ENCODE measurements at regions not wholly inside any gene's neighbourhood (a gene's known extent, or its start where the extent isn't known, plus 50 kb on each side); places are given as distances from the start of the nearest gene placed in this dataset.
"Not testable (repeated sequence)": the region's sequence is repeated elsewhere in the genome, so short reads cannot be mapped to it uniquely, and the experiment has no call there.

DNA sequence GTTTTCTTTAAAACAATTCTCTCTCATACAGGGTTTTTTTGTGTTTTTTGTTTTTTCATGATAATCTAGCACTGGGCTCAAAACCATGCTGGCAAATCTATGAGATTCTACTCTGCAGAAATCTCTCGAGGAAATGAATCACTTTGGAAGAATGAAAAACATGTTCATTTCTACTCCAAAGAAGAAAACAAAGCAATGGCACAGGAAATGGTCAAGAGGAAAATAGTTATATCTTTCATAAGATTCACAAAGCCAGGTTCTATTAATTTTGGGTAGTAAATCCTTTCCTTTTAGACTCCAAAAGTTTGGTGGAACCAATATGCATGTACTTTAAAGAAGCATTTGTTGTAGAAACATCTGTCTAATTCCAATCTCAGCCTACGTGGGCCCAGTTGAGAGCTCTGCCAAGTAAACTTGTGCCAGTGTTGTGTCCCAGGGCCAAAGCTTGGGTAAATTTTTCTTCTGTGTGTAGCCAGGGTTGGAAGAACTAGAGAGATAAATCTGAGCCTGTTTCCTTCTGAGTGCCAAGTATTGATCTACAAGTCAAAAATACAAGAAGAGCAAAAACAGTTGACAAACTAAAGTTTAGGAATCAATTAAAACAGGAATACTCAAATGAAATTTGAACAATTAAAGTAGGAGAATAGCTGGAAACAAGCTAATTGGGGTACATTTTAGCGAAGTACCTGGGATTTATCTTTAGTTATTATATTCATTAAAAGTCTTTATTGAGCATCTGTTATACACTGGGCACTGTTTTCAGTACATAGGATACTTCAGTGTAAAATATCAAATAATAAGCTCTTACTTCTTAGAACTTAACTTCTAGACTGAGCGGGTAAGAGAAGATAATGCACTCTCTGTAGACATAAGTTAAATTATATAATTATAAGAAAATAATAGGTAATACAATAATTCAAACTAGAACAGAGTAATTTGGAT, 657.5 kb upstream of the NECTIN3 start:
- FAIRE-seq, result no peak

DNA sequence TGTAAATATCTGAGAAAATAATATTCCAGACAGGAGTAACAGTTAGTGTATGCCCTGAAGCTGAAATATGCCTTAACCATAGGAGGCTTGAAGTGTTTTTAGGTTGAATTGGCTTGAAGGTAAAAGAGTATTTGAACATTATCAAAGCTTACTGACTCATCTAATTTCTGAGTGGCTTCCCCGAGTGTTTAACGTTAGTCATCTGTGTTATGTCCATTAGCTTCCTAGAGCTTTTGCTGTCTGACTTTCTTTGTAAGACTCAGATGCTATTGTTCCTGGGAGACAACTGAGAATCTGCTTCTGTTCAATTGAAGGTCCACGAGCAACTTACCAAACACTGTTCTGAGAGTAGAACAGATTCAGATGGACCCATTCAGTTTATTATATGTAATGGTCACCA, 656.8 kb upstream of the NECTIN3 start:
- peak; percentile 95 for FAIRE-seq

DNA sequence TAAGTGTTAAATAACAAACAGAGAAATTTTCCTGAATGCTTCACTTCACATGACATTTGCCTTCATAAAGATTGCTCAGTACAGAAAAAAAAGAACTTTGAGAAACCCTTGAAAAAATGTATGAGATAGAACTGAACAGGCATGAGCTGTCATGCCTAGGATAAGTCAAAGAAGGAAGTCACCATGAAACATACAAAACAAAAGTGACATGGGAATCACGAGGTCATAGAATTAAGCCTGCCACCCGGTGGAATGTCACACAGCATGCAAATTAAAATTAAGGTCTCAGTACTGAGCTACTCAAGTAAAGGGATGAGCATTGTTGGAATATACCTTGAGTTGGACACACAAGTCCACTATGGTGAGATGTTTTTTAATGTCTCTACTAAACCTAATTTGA, 652.5 kb upstream of the NECTIN3 start:
- no peak for FAIRE-seq

DNA sequence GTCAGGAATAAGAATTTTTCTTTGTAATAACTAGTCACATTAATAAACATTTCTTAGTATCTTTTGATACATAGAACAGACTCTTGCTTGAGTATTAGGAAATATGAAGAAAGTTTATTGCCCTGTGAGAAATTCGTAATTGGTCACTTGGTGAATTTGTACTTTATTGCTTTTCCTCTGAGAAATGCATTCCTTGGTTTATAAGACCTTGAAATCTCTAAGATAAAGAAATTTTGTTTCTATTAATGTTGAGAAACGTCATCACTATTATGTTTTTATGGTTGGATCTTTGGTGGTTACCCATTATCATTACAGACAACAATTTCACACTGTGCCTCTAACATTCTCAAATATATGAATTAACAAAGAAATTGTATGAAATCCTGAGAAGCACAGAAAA, 652.0 kb upstream of the NECTIN3 start:
- no peak for FAIRE-seq

DNA sequence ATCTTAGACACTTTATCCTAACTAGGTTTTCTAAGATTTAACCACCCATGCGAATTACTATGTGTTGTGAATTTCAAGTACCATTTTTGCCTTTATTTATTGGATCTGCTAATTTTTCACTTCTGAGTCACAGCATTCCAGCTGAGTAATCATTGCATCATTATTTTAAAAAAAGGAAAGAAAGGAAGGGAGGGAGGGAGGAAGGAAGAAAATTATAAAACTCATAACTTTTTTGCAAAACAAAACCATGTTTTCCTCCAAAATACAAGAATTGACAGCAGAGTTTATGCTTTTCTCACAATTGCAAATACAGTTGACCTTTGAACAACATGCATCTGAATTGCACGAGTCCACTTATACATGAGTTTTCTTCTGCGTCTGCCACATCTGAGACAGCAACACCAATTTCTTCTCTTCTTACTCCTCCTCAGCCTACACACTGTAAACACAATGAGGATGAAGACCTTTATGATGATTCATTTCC, 651.4 kb upstream of the NECTIN3 start:
- FAIRE-seq, result no peak

DNA sequence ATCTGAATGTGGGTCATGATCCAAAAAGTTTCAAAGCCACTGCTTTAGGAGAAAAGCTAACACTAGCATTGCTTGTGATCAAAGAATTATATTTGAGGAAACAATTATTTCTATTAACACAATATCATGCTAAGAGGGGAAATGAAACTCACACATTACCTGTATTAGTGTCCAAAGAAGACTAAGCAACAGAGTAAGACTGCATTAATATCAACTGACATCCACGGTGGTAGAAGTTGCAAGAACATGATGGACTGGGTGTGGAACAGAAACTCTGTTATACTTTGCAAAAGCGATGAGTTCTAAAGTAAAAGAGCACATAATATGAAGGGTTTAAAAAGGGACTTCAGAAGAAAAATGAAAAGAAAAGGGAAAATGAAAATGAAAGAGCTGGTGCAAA, 648.3 kb upstream of the NECTIN3 start:
- no peak for FAIRE-seq

DNA sequence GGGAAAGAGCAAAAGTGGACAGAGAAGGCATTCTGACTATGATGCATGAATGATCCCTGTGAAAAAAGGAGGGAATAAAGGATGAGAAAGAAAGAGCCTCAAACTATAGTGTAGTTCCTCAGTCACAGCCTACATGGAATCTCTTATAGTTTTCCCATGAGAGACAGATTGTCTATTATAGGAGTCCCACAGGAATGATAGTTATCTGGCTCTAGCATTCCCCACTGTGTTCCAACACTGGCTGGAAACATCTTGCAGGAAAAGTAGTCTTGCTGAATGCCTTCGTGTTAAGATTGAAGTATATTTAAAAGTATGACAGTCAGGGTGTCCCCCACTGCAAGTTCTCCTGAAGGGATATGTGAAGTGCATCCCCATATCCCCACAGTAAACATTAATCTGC, 641.5 kb upstream of the NECTIN3 start:
- no peak for FAIRE-seq

DNA sequence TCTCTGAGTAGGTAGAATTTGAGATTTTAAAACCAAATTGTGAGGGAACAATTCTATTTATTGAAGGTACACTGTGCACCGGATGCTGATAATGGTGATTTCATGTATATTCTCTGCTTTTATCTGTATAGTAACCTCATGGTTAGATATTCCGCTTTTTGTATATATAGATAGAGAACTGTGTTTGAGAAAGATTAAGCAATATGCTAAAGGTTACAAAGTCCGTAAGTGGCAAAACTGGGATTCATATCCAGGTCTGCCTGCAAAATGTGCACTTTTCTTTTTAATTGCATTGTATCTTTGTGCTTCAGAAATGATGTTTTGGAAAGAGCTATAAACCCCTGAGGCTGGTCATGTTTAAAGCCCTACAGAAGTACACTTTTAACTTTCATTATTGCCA, 635.4 kb upstream of the NECTIN3 start:
- FAIRE-seq, result no peak

DNA sequence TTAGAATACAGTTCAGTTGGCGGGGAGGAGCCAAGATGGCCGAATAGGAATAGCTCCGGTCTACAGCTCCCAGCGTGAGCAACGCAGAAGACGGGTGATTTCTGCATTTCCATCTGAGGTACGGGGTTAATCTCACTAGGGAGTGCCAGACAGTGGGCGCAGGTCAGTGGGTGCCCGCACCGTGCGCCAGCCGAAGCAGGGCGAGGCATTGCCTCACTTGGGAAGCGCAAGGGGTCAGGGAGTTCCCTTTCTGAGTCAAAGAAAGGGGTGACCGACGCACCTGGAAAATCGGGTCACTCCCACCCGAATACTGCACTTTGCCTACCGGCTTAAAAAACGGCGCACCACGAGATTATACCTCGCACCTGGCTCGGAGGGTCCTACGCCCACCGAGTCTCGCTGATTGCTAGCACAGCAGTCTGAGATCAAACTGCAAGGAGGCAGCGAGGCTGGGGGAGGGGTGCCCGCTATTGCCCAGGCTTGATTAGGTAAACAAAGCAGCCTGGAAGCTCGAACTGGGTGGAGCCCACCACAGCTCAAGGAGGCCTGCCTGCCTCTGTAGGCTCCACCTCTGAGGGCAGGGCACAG, 631.5 kb upstream of the NECTIN3 start:
- FAIRE-seq, result not testable (repeated sequence)

DNA sequence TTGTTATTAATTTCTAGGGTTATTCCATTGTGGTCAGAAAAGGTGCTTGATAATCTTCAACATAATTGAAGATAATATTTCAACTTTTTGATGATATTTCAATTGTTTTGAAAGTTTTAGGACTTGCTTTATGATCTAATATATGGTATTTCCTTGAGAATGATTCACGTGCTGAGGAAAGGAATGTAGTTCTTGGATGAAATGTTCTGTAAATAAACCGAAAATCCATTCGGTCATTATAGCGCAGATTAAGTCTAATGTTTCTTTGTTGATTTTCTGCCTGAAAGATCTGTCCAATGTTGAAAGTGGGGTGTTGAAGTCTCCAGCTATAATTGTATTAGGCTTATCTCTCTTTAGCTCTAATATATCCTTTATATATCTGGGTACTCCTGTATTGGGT, 617.5 kb upstream of the NECTIN3 start:
- FAIRE-seq, result no peak

DNA sequence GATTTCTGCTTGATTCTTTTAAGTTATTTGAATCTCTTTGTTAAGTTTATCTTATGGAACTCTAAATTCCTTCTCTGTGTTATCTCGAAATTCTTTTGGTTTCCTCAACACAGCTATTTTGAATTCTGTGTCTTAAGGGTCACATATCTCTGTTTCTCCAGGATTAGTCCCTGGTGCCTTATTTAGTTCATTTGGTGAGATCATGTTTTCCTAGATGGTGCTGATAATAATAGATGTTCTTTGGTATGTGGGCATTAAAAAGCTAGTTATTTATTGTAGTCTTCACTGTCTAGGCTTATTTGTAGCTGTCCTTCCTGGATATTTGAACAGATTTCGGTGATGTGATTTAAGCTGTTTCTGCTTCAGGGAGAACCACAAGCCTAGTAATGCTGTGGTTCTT, 615.6 kb upstream of the NECTIN3 start:
- FAIRE-seq, result no peak

DNA sequence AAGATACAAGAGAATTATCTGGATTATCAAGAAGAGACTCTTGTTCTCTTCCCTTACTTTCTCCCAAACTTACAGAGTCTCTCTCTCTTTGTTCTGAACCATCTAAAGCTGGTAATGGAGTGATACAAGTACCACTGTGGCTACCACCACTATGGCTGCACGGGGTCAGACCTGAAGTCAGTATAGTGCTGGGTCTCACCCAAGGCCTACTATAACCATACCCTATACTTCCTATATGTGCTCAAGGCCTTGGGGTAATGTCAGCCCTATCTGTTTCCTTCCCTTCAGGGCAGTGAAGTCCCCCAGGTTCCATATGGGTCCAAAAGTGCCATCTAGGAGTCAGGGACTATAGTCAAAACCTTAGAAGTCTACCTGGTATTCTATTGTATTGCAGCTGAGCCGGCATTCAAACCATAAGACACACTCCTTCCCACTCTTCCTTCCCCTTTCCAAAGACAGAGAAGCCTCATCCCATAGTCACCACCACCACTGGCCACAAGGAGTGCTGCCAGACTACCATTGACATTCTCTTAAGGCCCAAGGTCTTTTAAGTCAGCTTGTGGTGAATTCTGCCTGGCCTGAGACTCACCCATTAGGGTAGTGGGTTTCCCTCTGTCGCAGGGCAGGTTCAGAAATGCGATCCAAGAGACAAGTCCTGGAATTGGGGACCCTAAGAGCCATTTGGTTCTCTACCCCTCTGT, 615.0 kb upstream of the NECTIN3 start:
- no peak for FAIRE-seq

DNA sequence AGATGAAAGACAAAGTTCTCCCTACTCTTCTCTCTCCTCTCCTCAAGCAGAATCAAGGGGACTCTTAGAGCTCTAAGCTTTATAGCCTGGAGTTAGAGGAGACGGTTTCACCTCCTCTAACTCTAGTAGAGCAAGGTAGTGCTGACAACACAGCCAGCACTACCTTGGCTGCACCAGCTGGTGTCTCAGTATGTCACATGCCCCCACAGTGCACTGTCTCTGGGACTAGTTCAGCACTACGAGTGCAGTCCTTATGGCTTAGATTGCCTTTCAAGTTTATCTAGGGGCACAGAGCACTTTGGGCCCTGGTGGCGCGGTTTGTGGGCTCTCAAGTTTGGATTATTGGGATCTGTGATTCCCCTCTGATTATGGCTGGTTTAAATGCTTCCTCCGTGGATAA, 614.1 kb upstream of the NECTIN3 start:
- no peak for FAIRE-seq

DNA sequence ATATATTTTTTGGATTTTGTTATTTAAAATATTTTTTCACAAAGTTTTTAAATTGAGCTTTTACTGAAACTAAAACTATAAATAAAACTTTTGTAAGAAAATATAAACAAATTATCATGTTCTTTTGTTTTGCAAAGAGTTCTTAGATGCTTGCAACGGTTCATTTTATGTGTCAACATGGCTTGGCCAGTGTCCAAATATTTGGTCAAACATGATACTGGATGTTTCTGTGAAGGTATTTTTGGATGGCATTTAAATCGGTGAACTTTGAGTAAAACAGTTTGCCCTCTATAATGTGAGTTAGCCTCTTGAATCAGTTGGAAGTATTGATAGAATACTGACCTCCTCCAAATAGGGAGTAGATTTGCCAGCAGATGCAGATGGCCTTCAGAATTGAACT, 612.6 kb upstream of the NECTIN3 start:
- no peak for FAIRE-seq

DNA sequence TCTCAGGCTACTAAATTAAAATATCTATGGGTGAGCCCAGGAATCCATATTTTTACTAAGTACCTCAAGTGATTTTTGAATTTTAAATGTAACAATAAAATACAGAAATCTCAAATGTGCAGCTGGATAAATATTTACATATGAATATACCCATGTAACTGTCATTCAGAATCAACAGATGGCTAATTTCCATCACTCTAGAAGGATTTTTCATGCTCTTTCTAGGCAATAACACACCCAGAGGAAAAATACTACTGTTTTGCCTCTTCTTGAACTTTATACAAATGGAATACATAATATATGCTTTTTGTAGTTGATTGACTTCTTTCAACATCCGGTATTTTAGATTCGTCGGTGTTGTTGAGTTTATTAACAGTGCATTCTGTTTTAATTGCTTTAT, 601.3 kb upstream of the NECTIN3 start:
- FAIRE-seq, result peak; percentile 62

DNA sequence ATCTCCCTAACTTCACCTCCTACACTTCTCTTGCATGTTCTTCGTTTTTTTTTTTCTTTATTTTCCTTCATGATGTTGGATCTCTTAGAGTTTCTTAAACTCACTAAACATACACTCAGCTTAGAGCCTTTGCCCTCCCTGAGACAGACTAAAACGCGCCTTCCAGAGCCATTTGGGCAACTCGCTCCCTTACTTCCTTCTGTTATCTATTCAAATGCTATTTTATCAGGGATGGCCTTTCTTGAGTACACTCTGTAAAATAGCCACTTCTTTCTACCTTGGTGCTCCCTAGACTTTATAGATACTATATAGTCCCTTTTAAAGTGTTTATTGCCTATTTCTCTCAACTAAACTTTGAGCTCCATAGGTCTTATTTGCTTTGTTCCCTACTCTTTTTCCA, 598.2 kb upstream of the NECTIN3 start:
- no peak for FAIRE-seq

DNA sequence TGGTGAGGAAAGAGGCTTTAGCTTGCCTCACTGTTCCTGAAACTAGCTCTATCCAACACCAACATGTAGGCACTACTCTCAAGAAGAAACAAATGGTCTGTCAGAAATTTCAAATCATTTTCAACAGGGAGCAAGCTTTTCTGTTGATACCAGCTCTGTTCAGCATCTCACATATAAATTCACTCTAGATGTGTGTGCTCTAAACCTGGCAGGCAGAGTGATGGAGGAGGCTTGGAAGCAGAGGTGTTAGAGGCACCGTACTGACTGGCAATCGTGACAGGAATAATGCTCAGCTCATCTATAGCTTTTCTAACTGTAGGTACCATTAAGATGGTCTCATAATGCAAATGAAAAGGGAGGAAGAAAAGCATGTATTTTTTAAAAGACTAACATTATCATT, 597.2 kb upstream of the NECTIN3 start:
- FAIRE-seq, result no peak

DNA sequence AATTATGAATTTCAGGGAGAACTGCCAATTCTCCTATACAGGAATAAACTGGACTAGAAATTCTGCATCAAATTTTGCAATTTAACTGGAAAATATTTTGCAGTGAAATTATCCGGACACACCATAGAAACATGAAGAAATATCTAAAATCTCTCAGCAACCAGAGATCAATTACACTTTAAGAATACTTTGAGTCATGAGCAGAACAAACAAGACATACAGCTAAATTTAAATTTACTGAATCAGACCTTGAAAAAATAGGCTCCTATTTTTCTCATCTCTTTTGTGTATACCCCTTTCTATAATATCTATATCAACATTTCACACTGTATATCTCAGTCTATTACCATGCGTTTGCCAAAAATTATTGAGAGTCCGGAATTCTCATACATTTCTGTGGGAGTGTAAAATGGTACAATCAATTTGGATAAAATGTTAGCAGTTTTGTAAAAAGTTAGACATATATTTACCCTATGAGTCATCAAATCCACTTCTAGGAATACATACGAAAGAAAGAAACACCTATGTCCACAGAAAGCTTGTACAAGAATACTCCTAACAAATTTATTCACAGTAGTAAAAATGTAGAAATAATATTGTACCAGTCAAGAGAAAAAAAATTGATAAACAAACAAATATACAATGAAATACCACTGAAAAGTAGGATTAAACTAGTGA, 593.1 kb upstream of the NECTIN3 start:
- FAIRE-seq, result peak; percentile 24

DNA sequence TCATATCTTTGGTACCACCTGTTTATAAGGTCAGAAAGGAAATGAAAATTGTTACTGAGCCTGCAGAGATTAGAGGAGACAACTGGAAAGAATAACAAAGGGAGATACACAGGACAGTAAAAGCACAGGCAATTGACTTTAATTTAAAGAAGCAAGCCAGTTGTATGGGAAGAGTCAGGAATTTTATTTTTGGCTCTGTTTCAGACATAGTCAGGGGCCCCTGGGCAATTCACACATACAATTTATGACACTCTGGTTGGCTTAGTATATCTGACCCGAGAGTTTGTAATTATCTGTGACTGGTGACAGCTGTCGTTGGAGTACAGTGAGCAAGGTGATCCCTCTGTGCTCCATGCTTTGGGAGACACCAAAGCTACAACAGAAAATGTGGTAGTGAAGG, 591.9 kb upstream of the NECTIN3 start:
- FAIRE-seq, result no peak

DNA sequence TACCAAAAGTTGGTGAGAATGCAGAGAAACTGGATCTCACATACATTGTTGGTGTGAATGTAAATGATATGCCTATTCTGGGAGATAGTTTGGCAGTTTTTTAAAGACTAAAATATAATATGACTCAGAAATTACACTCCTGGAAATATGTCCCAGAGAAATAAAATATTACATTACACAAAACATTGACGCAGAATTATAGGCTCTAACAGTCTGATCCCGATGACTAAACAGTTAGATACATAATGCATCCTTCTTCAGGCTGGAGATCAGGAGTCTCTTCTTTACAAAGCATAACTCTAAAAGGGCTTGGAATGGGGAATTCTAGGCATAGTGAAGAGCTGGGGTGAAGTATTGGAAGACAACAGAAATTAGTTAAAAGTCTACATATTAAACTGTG, 586.2 kb upstream of the NECTIN3 start:
- no peak for FAIRE-seq

DNA sequence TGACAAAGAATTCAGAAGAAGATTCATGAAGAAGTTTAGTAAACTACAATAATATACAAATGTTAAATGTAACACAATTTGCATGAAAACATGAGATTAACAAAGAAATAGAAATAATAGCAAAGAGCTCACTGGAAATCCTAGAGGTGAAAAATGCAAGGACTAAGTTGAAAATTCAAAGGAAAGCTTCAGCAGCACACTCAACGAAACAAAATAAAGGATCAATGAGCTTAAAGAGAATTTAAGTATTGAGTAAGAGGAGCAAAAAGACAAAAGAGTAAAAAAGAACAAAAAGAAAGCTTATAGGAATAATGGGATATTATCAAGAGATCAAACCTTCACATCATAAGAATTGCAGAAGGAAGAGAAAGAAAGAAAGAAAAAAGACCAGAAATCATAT, 583.8 kb upstream of the NECTIN3 start:
- FAIRE-seq, result no peak

DNA sequence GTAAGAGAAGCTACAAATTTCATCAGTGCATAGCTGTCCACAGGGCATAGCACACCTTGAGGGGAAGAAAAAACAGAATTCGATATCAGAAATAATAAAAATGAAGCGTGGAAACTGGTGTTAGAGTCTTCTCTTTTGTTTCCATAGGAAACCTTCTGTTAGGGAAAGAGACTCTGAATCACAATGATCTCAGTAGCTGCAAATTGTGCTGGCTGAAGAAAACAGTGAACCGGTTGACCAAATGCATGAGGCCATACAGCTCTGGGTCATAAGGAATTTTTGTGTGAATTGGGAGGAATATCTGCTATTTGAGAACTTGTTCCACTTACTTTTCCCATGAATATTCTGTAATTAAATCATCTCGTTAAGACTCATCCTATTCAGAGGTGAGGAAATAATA, 580.2 kb upstream of the NECTIN3 start:
- FAIRE-seq, result no peak

DNA sequence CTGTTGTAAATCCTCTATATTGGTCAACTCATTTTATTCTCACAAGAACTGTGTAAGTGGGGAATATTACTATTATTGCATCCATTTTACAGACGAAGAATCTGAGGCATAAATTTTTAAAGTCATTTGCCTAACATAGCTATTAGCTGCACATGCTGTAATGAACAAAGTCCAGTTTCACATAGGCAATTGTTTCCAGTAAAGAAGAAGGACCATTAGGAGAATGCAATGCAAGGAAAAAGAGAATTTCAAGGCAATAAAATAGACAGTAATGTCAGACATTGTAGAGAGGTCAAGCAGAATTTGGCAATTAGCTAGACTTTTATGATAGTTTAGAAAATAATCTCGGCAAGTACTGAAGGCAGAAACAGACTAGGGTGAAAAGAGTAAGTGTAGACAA, 578.7 kb upstream of the NECTIN3 start:
- FAIRE-seq, result no peak
